ENCODE measurements at regions not wholly inside any gene's neighbourhood (a gene's known extent, or its start where the extent isn't known, plus 50 kb on each side); places are given as distances from the start of the nearest gene placed in this dataset.

GRCh38 chr3:73216310-73216709, 154.9 kb downstream of the EBLN2 start:
- no peak for DNase-seq (ENCODE audit: low spot score in 2 of 2)
- no peaks in the 10 kb centered on the region for H3K27me3 ChIP-seq
- 90% methylated on average over 1 of the region's 1 CpG for WGBS
- TF ChIP-seq CTCF (IDR thresholded peaks at IDR 0.05), result no peak
- no peak overlapping the region for H3K4me3 ChIP-seq
- no peaks in the 10 kb centered on the region for H3K9me3 ChIP-seq
- H3K27ac ChIP-seq, result no peak overlapping the region
- no peaks in the 10 kb centered on the region for H3K36me3 ChIP-seq
- peaks cover 6% of the 10 kb centered on the region for H3K4me1 ChIP-seq

GRCh38 chr3:73222126-73222525, 160.7 kb downstream of the EBLN2 start:
- no peaks in the 10 kb centered on the region for H3K36me3 ChIP-seq
- H3K9me3 ChIP-seq, result no peaks in the 10 kb centered on the region
- peaks cover 5% of the 10 kb centered on the region for H3K4me1 ChIP-seq
- DNase-seq (ENCODE audit: low spot score in 2 of 2), result no peak
- H3K27ac ChIP-seq, result no peak overlapping the region
- no peaks in the 10 kb centered on the region for H3K27me3 ChIP-seq
- no peak for TF ChIP-seq CTCF (IDR thresholded peaks at IDR 0.05)
- TF ChIP-seq POLR2AphosphoS5 (IDR thresholded peaks at IDR 0.05), result no peak
- no peak for TF ChIP-seq EP300 (IDR thresholded peaks at IDR 0.05)
- TF ChIP-seq POLR2A (IDR thresholded peaks at IDR 0.05), result no peak
- no peak overlapping the region for H3K4me3 ChIP-seq
- WGBS, result 57% methylated on average over 4 of the region's 4 CpGs

GRCh38 chr3:73225146-73225855, 163.8 kb downstream of the EBLN2 start:
- H3K4me3 ChIP-seq, result no peak overlapping the region
- TF ChIP-seq POLR2A (IDR thresholded peaks at IDR 0.05) (no peak), EP300 (IDR thresholded peaks at IDR 0.05) (no peak), POLR2AphosphoS5 (IDR thresholded peaks at IDR 0.05) (no peak), CTCF (IDR thresholded peaks at IDR 0.05) (no peak)
- no peaks in the 10 kb centered on the region for H3K27me3 ChIP-seq
- H3K4me1 ChIP-seq, result peaks cover 5% of the 10 kb centered on the region
- no peaks in the 10 kb centered on the region for H3K9me3 ChIP-seq
- no peak overlapping the region for H3K27ac ChIP-seq
- no peak for DNase-seq (ENCODE audit: low spot score in 2 of 2)
- 57% methylated on average over 8 of the region's 8 CpGs for WGBS
- no peaks in the 10 kb centered on the region for H3K36me3 ChIP-seq

GRCh38 chr3:73225991-73226390, 164.5 kb downstream of the EBLN2 start:
- Histone ChIP-seq H3K27me3 (no peaks in the 10 kb centered on the region), H3K27ac (no peak overlapping the region), H3K4me1 (peaks cover 5% of the 10 kb centered on the region), H3K4me3 (no peak overlapping the region), H3K9me3 (no peaks in the 10 kb centered on the region), H3K36me3 (no peaks in the 10 kb centered on the region)
- WGBS, result 35% methylated on average over 2 of the region's 2 CpGs
- TF ChIP-seq EP300 (IDR thresholded peaks at IDR 0.05) (no peak), CTCF (IDR thresholded peaks at IDR 0.05) (no peak), POLR2A (IDR thresholded peaks at IDR 0.05) (no peak), POLR2AphosphoS5 (IDR thresholded peaks at IDR 0.05) (no peak)
- DNase-seq (ENCODE audit: low spot score in 2 of 2), result no peak

- no peaks in the 10 kb centered on the region for H3K27me3 ChIP-seq
- no peaks in the 10 kb centered on the region for H3K36me3 ChIP-seq
- peaks cover 5% of the 10 kb centered on the region for H3K4me1 ChIP-seq
- no peak for TF ChIP-seq CTCF (IDR thresholded peaks at IDR 0.05)
- TF ChIP-seq POLR2A (IDR thresholded peaks at IDR 0.05), result no peak
- no peak for TF ChIP-seq POLR2AphosphoS5 (IDR thresholded peaks at IDR 0.05)
- no peak for TF ChIP-seq EP300 (IDR thresholded peaks at IDR 0.05)
- no peak for DNase-seq (ENCODE audit: low spot score in 2 of 2)
- no peak overlapping the region for H3K4me3 ChIP-seq
- H3K27ac ChIP-seq, result no peak overlapping the region
- 73% methylated on average over 5 of the region's 5 CpGs for WGBS
- no peaks in the 10 kb centered on the region for H3K9me3 ChIP-seq
Observed at GRCh38 chr3:73228000-73228399, 166.5 kb downstream of the EBLN2 start.
